ENCODE measurements at regions not wholly inside any gene's neighbourhood (a gene's known extent, or its start where the extent isn't known, plus 50 kb on each side); places are given as distances from the start of the nearest gene placed in this dataset.

- TF ChIP-seq ZNF462 (CRISPR knock-in tag; IDR thresholded peaks at IDR 0.05) (no peak), ZNF331 (CRISPR knock-in tag; IDR thresholded peaks at IDR 0.05; ENCODE audit: low read depth) (no peak), EZH2 (IDR thresholded peaks at IDR 0.05; ENCODE audit: low read depth, unreplicated experiment) (no peak), STAT1 (IDR thresholded peaks at IDR 0.05; ENCODE audit: unreplicated experiment) (no peak), ZNF114 (CRISPR knock-in tag; IDR thresholded peaks at IDR 0.05) (no peak), EZH2phosphoT487 (IDR thresholded peaks at IDR 0.05; ENCODE audit: unreplicated experiment) (no peak)
Observed at GRCh38 chr4:20318909-20319277, 67.2 kb downstream of the SLIT2 start (continued).

- no peak overlapping the region for H3K4me3 ChIP-seq
- no peaks in the 10 kb centered on the region for H3K9me2 ChIP-seq (ENCODE audit: insufficient read depth)
- no peaks in the 10 kb centered on the region for H3K36me3 ChIP-seq (ENCODE audit: insufficient read depth)
- Mint-ChIP-seq H3K4me3 (no peak overlapping the region), H3K27ac (no peak overlapping the region), H3K9me3 (no peaks in the 10 kb centered on the region), H3K27me3 (ENCODE audit: insufficient read depth, low read depth, poor library complexity) (no peaks in the 10 kb centered on the region), H3K4me1 (peaks cover 18% of the 10 kb centered on the region), H3K36me3 (ENCODE audit: low read depth) (no peaks in the 10 kb centered on the region)
- peaks cover 15% of the 10 kb centered on the region for H3K4me1 ChIP-seq (ENCODE audit: insufficient read depth)
- no peaks in the 10 kb centered on the region for H3K27me3 ChIP-seq (ENCODE audit: insufficient read depth)
- no peaks in the 10 kb centered on the region for H3K79me2 ChIP-seq (replicated peaks; ENCODE audit: insufficient read depth)
- H3F3A ChIP-seq (replicated peaks; ENCODE audit: low read depth): no peaks in the 10 kb centered on the region
- no peaks in the 10 kb centered on the region for H4K20me1 ChIP-seq (replicated peaks; ENCODE audit: insufficient read depth)
- no peak overlapping the region for H2AFZ ChIP-seq
- ATAC-seq (no peak), DNase-seq (ENCODE audit: low spot score) (no peak)
- H3K27ac ChIP-seq (ENCODE audit: low read depth): no peak overlapping the region
- H3K4me2 ChIP-seq: no peak overlapping the region
- no peak for TF ChIP-seq STAT1 (IDR thresholded peaks at IDR 0.05; ENCODE audit: unreplicated experiment)
- TF ChIP-seq ZNF462 (CRISPR knock-in tag; IDR thresholded peaks at IDR 0.05): no peak
- no peak for TF ChIP-seq CREB1 (CRISPR knock-in tag; IDR thresholded peaks at IDR 0.05; ENCODE audit: low read depth)
- TF ChIP-seq ETS1 (IDR thresholded peaks at IDR 0.05): no peak
Observed at GRCh38 chr4:20319825-20320612, 68.3 kb downstream of the SLIT2 start.

Measured in GM23338 (cell line).